ENCODE measurements at regions not wholly inside any gene's neighbourhood (a gene's known extent, or its start where the extent isn't known, plus 50 kb on each side); places are given as distances from the start of the nearest gene placed in this dataset.
"Not testable (repeated sequence)": the region's sequence is repeated elsewhere in the genome, so short reads cannot be mapped to it uniquely, and the experiment has no call there.

GRCh38 chr19:27828829-27829228 lies 1384.1 kb downstream of the UQCRFS1 start:
- CTCF ChIA-PET, result no interaction called here
- ATAC-seq (no peak), DNase-seq (no peak)
- Mint-ChIP-seq H3K4me1 (no peaks in the 10 kb centered on the region), H3K36me3 (no peaks in the 10 kb centered on the region), H3K27me3 (no peaks in the 10 kb centered on the region), H3K4me3 (no peak overlapping the region), H3K9me3 (ENCODE audit: low read depth) (peaks cover 2% of the 10 kb centered on the region), H3K27ac (no peak overlapping the region)

GRCh38 chr19:27824108-27824507 lies 1388.8 kb downstream of the UQCRFS1 start:
- peaks cover 3% of the 10 kb centered on the region for H3K9me3 Mint-ChIP-seq (ENCODE audit: low read depth)
- ATAC-seq, result no peak
- DNase-seq, result no peak
- no peaks in the 10 kb centered on the region for H3K27me3 Mint-ChIP-seq
- no peaks in the 10 kb centered on the region for H3K4me1 Mint-ChIP-seq
- no peaks in the 10 kb centered on the region for H3K36me3 Mint-ChIP-seq
- H3K27ac Mint-ChIP-seq, result no peak overlapping the region
- CTCF ChIA-PET, result no interaction called here
- H3K4me3 Mint-ChIP-seq, result no peak overlapping the region

GRCh38 chr19:27822336-27822735 lies 1390.6 kb downstream of the UQCRFS1 start:
- Mint-ChIP-seq H3K4me1 (peaks cover 2% of the 10 kb centered on the region), H3K4me3 (no peak overlapping the region), H3K36me3 (peaks cover 1% of the 10 kb centered on the region), H3K27me3 (no peaks in the 10 kb centered on the region), H3K27ac (no peak overlapping the region), H3K9me3 (ENCODE audit: low read depth) (peaks cover 13% of the 10 kb centered on the region)
- ATAC-seq (no peak), DNase-seq (no peak)
- CTCF ChIA-PET, result no interaction called here

- H3K27me3 Mint-ChIP-seq, result no peaks in the 10 kb centered on the region
- peaks cover 13% of the 10 kb centered on the region for H3K9me3 Mint-ChIP-seq (ENCODE audit: low read depth)
- CTCF ChIA-PET, result no interaction called here
- peaks cover 4% of the 10 kb centered on the region for H3K36me3 Mint-ChIP-seq
- peaks cover 2% of the 10 kb centered on the region for H3K4me1 Mint-ChIP-seq
- ATAC-seq (no peak), DNase-seq (no peak)
- no peak overlapping the region for H3K4me3 Mint-ChIP-seq
- H3K27ac Mint-ChIP-seq, result no peak overlapping the region
These were observed 1391.4 kb downstream of the UQCRFS1 start for GRCh38 chr19:27821418-27822018.

GRCh38 chr19:27815985-27816384 lies 1397.0 kb downstream of the UQCRFS1 start:
- no peak overlapping the region for H3K4me3 Mint-ChIP-seq
- ATAC-seq, result no peak
- peaks cover 15% of the 10 kb centered on the region for H3K9me3 Mint-ChIP-seq (ENCODE audit: low read depth)

GRCh38 chr19:27814834-27815233 lies 1398.1 kb downstream of the UQCRFS1 start:
- DNase-seq, H3K4me1 Mint-ChIP-seq, CTCF ChIA-PET, H3K36me3 Mint-ChIP-seq, ATAC-seq, H3K27ac Mint-ChIP-seq, H3K27me3 Mint-ChIP-seq, H3K4me3 Mint-ChIP-seq: not testable (repeated sequence)
- peaks cover 15% of the 10 kb centered on the region for H3K9me3 Mint-ChIP-seq (ENCODE audit: low read depth)

More at GRCh38 chr19:27815985-27816384, 1397.0 kb downstream of the UQCRFS1 start:
- Mint-ChIP-seq H3K4me1 (peaks cover 2% of the 10 kb centered on the region), H3K36me3 (peaks cover 4% of the 10 kb centered on the region), H3K27me3 (no peaks in the 10 kb centered on the region), H3K27ac (no peak overlapping the region)
- DNase-seq, result no peak
- CTCF ChIA-PET, result no interaction called here

GRCh38 chr19:27814274-27814673 lies 1398.7 kb downstream of the UQCRFS1 start:
- DNase-seq, CTCF ChIA-PET, ATAC-seq, H3K36me3 Mint-ChIP-seq, H3K4me1 Mint-ChIP-seq, H3K4me3 Mint-ChIP-seq, H3K27ac Mint-ChIP-seq, H3K27me3 Mint-ChIP-seq: not testable (repeated sequence)
- peaks cover 15% of the 10 kb centered on the region for H3K9me3 Mint-ChIP-seq (ENCODE audit: low read depth)

GRCh38 chr19:27806471-27807070 lies 1406.4 kb downstream of the UQCRFS1 start:
- CTCF ChIA-PET, result interaction anchor here (2.2 kb wide), 1 partner anchor 13 kb away, joined by 5 read pairs; no protein-coding TSS in a partner anchor
- Mint-ChIP-seq H3K36me3 (peaks cover 37% of the 10 kb centered on the region), H3K9me3 (ENCODE audit: low read depth) (peaks cover 2% of the 10 kb centered on the region), H3K4me1 (no peaks in the 10 kb centered on the region), H3K4me3 (no peak overlapping the region), H3K27me3 (no peaks in the 10 kb centered on the region), H3K27ac (no peak overlapping the region)
- no peak for DNase-seq
- ATAC-seq, result no peak

GRCh38 chr19:27805848-27806247 lies 1407.1 kb downstream of the UQCRFS1 start:
- CTCF ChIA-PET, result no interaction called here
- Mint-ChIP-seq H3K27ac (no peak overlapping the region), H3K36me3 (peaks cover 41% of the 10 kb centered on the region), H3K27me3 (no peaks in the 10 kb centered on the region), H3K4me3 (no peak overlapping the region), H3K4me1 (no peaks in the 10 kb centered on the region), H3K9me3 (ENCODE audit: low read depth) (peaks cover 2% of the 10 kb centered on the region)
- DNase-seq (no peak), ATAC-seq (no peak)

GRCh38 chr19:27802293-27802692 lies 1410.7 kb downstream of the UQCRFS1 start:
- H3K9me3 Mint-ChIP-seq (ENCODE audit: low read depth); H3K4me3 Mint-ChIP-seq; H3K4me1 Mint-ChIP-seq; DNase-seq; H3K27me3 Mint-ChIP-seq; H3K27ac Mint-ChIP-seq; CTCF ChIA-PET; ATAC-seq: not testable (repeated sequence)
- peaks cover 58% of the 10 kb centered on the region for H3K36me3 Mint-ChIP-seq

GRCh38 chr19:27796540-27796939 lies 1416.4 kb downstream of the UQCRFS1 start:
- Mint-ChIP-seq H3K27ac (no peak overlapping the region), H3K27me3 (no peaks in the 10 kb centered on the region), H3K4me3 (no peak overlapping the region), H3K36me3 (peaks cover 37% of the 10 kb centered on the region), H3K9me3 (ENCODE audit: low read depth) (no peaks in the 10 kb centered on the region), H3K4me1 (peaks cover 22% of the 10 kb centered on the region)
- DNase-seq (no peak), ATAC-seq (no peak)
- CTCF ChIA-PET, result no interaction called here

- H3K4me3 Mint-ChIP-seq, result no peak overlapping the region
- no peaks in the 10 kb centered on the region for H3K27me3 Mint-ChIP-seq
- no peak for ATAC-seq
- H3K36me3 Mint-ChIP-seq, result peaks cover 35% of the 10 kb centered on the region
- DNase-seq, result no peak
- CTCF ChIA-PET, result no interaction called here
- H3K27ac Mint-ChIP-seq, result no peak overlapping the region
- peaks cover 24% of the 10 kb centered on the region for H3K4me1 Mint-ChIP-seq
- no peaks in the 10 kb centered on the region for H3K9me3 Mint-ChIP-seq (ENCODE audit: low read depth)
These were observed 1416.9 kb downstream of the UQCRFS1 start for GRCh38 chr19:27796073-27796472.

GRCh38 chr19:27795369-27795768 lies 1417.6 kb downstream of the UQCRFS1 start:
- Mint-ChIP-seq H3K4me1 (peaks cover 29% of the 10 kb centered on the region), H3K36me3 (peaks cover 31% of the 10 kb centered on the region), H3K4me3 (no peak overlapping the region), H3K9me3 (ENCODE audit: low read depth) (no peaks in the 10 kb centered on the region), H3K27me3 (no peaks in the 10 kb centered on the region), H3K27ac (no peak overlapping the region)
- DNase-seq (no peak), ATAC-seq (no peak)
- CTCF ChIA-PET, result no interaction called here

- CTCF ChIA-PET, result interaction anchor here (1.6 kb wide), 1 partner anchor 13 kb away, joined by 5 read pairs; no protein-coding TSS in a partner anchor
- H3K27me3 Mint-ChIP-seq, result no peaks in the 10 kb centered on the region
- H3K4me1 Mint-ChIP-seq, result peaks cover 25% of the 10 kb centered on the region
- peak overlapping the region; percentile 90 for H3K4me3 Mint-ChIP-seq
- ATAC-seq (no peak), DNase-seq (peak; percentile 49)
- H3K36me3 Mint-ChIP-seq, result peaks cover 27% of the 10 kb centered on the region
- peak overlapping the region; percentile 93 for H3K27ac Mint-ChIP-seq
- no peaks in the 10 kb centered on the region for H3K9me3 Mint-ChIP-seq (ENCODE audit: low read depth)
These were observed 1418.4 kb downstream of the UQCRFS1 start for GRCh38 chr19:27794494-27795042.
